ENCODE measurements at regions not wholly inside any gene's neighbourhood (a gene's known extent, or its start where the extent isn't known, plus 50 kb on each side); places are given as distances from the start of the nearest gene placed in this dataset.
"Not testable (repeated sequence)": the region's sequence is repeated elsewhere in the genome, so short reads cannot be mapped to it uniquely, and the experiment has no call there.

DNA sequence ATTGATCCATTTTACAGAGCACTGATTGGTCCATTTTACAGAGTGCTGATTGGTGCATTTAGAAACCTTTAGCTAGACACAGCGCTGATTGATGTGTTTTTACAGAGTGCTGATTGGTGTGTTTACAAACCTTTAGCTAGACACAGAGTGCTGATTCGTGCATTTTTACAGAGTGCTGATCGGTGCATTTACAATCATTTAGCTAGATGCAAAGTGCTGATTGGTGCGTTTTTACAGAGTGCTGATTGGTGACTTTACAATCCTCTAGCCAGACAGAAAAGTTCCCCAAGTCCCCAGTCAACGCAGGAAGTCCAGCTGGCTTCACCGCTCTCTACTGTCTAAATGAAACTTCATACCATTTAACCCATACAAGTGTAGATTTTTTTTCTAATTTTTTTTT lies 228.5 kb upstream of the FIGN start:
- not testable (repeated sequence) for TF ChIP-seq CHD1 (IDR thresholded peaks at IDR 0.05; ENCODE audit: low read depth, low read length); CEBPB (IDR thresholded peaks at IDR 0.05; ENCODE audit: low read depth, low read length); EZH2 (IDR thresholded peaks at IDR 0.05; ENCODE audit: low read depth, low read length, severe bottlenecking); CTCF (IDR thresholded peaks at IDR 0.05; ENCODE audit: control extremely low read depth in 1 of 3, insufficient read depth in 1 of 3, low read depth in 1 of 3, low read length in 3 of 3); POU5F1 (IDR thresholded peaks at IDR 0.05; ENCODE audit: low read depth, low read length); POLR2A (IDR thresholded peaks at IDR 0.05; ENCODE audit: control extremely low read depth in 1 of 2, low read depth in 2 of 2, low read length in 2 of 2); SAP30 (IDR thresholded peaks at IDR 0.05; ENCODE audit: insufficient read depth, insufficient replicate concordance, low read length); NRF1 (IDR thresholded peaks at IDR 0.05; ENCODE audit: low read depth, low read length); CTBP2 (IDR thresholded peaks at IDR 0.05; ENCODE audit: borderline replicate concordance, insufficient read depth, insufficient read length, low read length); YY1 (IDR thresholded peaks at IDR 0.05; ENCODE audit: low read depth, low read length); CBX5 (IDR thresholded peaks at IDR 0.05; ENCODE audit: low read depth, low read length)
- TF ChIP-seq, protein P1, sequence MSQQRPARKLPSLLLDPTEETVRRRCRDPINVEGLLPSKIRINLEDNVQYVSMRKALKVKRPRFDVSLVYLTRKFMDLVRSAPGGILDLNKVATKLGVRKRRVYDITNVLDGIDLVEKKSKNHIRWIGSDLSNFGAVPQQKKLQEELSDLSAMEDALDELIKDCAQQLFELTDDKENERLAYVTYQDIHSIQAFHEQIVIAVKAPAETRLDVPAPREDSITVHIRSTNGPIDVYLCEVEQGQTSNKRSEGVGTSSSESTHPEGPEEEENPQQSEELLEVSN (IDR thresholded peaks at IDR 0.05) = not testable (repeated sequence)

Measured in H1 (cell line).